Stomach (tissue), 8 donors: ENCODE measurements at regions not wholly inside any gene's neighbourhood (a gene's known extent, or its start where the extent isn't known, plus 50 kb on each side); places are given as distances from the start of the nearest gene placed in this dataset.
"Not testable (repeated sequence)": the region's sequence is repeated elsewhere in the genome, so short reads cannot be mapped to it uniquely, and the experiment has no call there.

Experiments
- DNase-seq, 2 donors: peaks; one replicate each; pipeline versions ENCODE4 v3.0.0 to v3.0.0-alpha.2; 2013 to 2019
- H3K27ac ChIP-seq, 5 donors: fragments of 200-600 bp in 4 of 5; sonication (generic) in 4 of 5; one replicate each; pipeline ENCODE4 v1.5.1; 2013 to 2019; ENCODE audit warnings: mild to moderate bottlenecking in 1 of 5, moderate library complexity in 1 of 5
- H3K27me3 ChIP-seq, 3 donors: fragments of 200-600 bp; sonication (generic); one replicate each; pipeline ENCODE4 v1.5.1; 2017 to 2019; ENCODE audit warnings: mixed run types in 1 of 3
- H3K36me3 ChIP-seq, 4 donors: fragments of 200-600 bp; sonication (generic); 1 replicate in 3 of 4; 2 replicates in 1 of 4; pipeline ENCODE4 v1.5.1; 2016 to 2019
- H3K4me1 ChIP-seq, 4 donors: fragments of 200-600 bp; sonication (generic); one replicate each; pipeline ENCODE4 v1.5.1; 2016 to 2019
- H3K4me3 ChIP-seq, 4 donors: fragments of 200-600 bp; sonication (generic) in 3 of 4; one replicate each; pipeline ENCODE4 v1.5.1; 2016 to 2019; ENCODE audit warnings: mild to moderate bottlenecking in 1 of 4
- H3K9me3 ChIP-seq, 4 donors: fragments of 200-600 bp; sonication (generic); one replicate each; pipeline ENCODE4 v1.5.1; 2016 to 2019
- CTCF ChIP-seq, 7 experiments: fragments of 450-650 bp in 4 of 7; fragments of 200-600 bp in 3 of 7; sonication (generic) in 3 of 7; IDR thresholded peaks; one replicate each; pipeline ENCODE4 v1.5.1; 2016 to 2019; ENCODE audit warnings: antibody characterized with exemption in 7 of 7, control low read depth in 2 of 7, mild to moderate bottlenecking in 1 of 7
- EP300 ChIP-seq: sonication (generic); formaldehyde crosslinking; IDR thresholded peaks from one replicate; pipeline ENCODE4 v1.6.1; 2017; ENCODE audit warnings: antibody characterized with exemption
- POLR2A ChIP-seq, 4 donors: fragments of 450-650 bp; IDR thresholded peaks; one replicate each; pipeline ENCODE4 v1.6.1; 2016; ENCODE audit warnings: antibody characterized with exemption in 4 of 4, control low read depth in 2 of 4, mild to moderate bottlenecking in 1 of 4, moderate library complexity in 1 of 4
- POLR2AphosphoS5 ChIP-seq, 3 donors: sonication (generic); formaldehyde crosslinking; IDR thresholded peaks; one replicate each; pipeline ENCODE4 v1.6.1; 2016; ENCODE audit warnings: antibody characterized with exemption in 3 of 3
- WGBS, 5 donors: extraction: QIAGEN DNeasy Blood & Tissue Kit in 3 of 5; methylation state at CpG; one replicate each; pipeline versions ENCODE4 v1.1.5 to v1.1.7; 2013 to 2018; 5-methylcytosine and 5-hydroxymethylcytosine counted together
- intact Hi-C: fragments of 100-400 bp; cut with DNase I; formaldehyde crosslinking; loops from one replicate; pipeline ENCODE4 v1.15.1; 2023; ENCODE audit warnings: low total_unique reads
- donor health status: healthy with polysubstance abuse.
- donor health status: Bipolar disorder and iron deficiency.
- donor health status: healthy.

GRCh38 chrX:28158019-28158777 lies 176.9 kb upstream of the DCAF8L1 start:
- H3K36me3 ChIP-seq, result no peaks in the 10 kb centered on the region
- no peaks in the 10 kb centered on the region for H3K4me1 ChIP-seq
- H3K9me3 ChIP-seq, result no peaks in the 10 kb centered on the region
- no peak for TF ChIP-seq POLR2AphosphoS5 (IDR thresholded peaks at IDR 0.05)
- no peak for TF ChIP-seq EP300
- no peak for TF ChIP-seq POLR2A (IDR thresholded peaks at IDR 0.05)
- TF ChIP-seq CTCF (IDR thresholded peaks at IDR 0.05), result no peak
- no peak for DNase-seq
- H3K27me3 ChIP-seq, result no peaks in the 10 kb centered on the region
- no peak overlapping the region for H3K4me3 ChIP-seq
- 59 to 75% (median 68%) methylated on average over 9 of the region's 9 CpGs for WGBS, 5 donors
- H3K27ac ChIP-seq, result no peak overlapping the region
- intact Hi-C loops, result no loop called here

- H3K4me3 ChIP-seq, intact Hi-C loops, H3K27ac ChIP-seq, DNase-seq, H3K4me1 ChIP-seq, H3K27me3 ChIP-seq, H3K36me3 ChIP-seq, H3K9me3 ChIP-seq: not testable (repeated sequence)
- WGBS, 5 donors, result 76 to 91% (median 83%) methylated on average over 9 of the region's 9 CpGs
These were observed 171.0 kb upstream of the DCAF8L1 start for GRCh38 chrX:28152263-28152662.

- intact Hi-C loops, result no loop called here
- no peak overlapping the region for H3K4me3 ChIP-seq
- no peaks in the 10 kb centered on the region for H3K27me3 ChIP-seq
- no peak for DNase-seq
- 53 to 64% (median 63%) methylated on average over 6 of the region's 6 CpGs for WGBS, 5 donors
- H3K9me3 ChIP-seq, result no peaks in the 10 kb centered on the region
- no peaks in the 10 kb centered on the region for H3K36me3 ChIP-seq
- TF ChIP-seq CTCF (IDR thresholded peaks at IDR 0.05) (no peak), POLR2A (IDR thresholded peaks at IDR 0.05) (no peak), POLR2AphosphoS5 (IDR thresholded peaks at IDR 0.05) (no peak), EP300 (no peak)
- no peaks in the 10 kb centered on the region for H3K4me1 ChIP-seq
- H3K27ac ChIP-seq, result no peak overlapping the region
These were observed 154.3 kb upstream of the DCAF8L1 start for GRCh38 chrX:28135378-28136047.

- H3K27me3 ChIP-seq, result no peaks in the 10 kb centered on the region
- intact Hi-C loops, result no loop called here
- H3K4me3 ChIP-seq, result no peak overlapping the region
- H3K9me3 ChIP-seq, result peaks cover 0 to 6% (median 0%) of the 10 kb centered on the region in 4 donors
- DNase-seq, result no peak
- WGBS, 5 donors, result 36 to 50% (median 49%) methylated on average over 4 of the region's 4 CpGs
- H3K36me3 ChIP-seq, result no peaks in the 10 kb centered on the region
- H3K4me1 ChIP-seq, result no peaks in the 10 kb centered on the region
- H3K27ac ChIP-seq, result no peak overlapping the region
- TF ChIP-seq CTCF (IDR thresholded peaks at IDR 0.05) (no peak), EP300 (no peak), POLR2AphosphoS5 (IDR thresholded peaks at IDR 0.05) (no peak), POLR2A (IDR thresholded peaks at IDR 0.05) (no peak)
These were observed 152.5 kb upstream of the DCAF8L1 start for GRCh38 chrX:28133763-28134162.

- no peak overlapping the region for H3K27ac ChIP-seq
- no peak overlapping the region for H3K4me3 ChIP-seq
- H3K36me3 ChIP-seq, result no peaks in the 10 kb centered on the region
- intact Hi-C loops, result no loop called here
- peaks cover 0 to 6% (median 0%) of the 10 kb centered on the region in 4 donors for H3K9me3 ChIP-seq
- no peak for DNase-seq
- WGBS, 5 donors, result 62 to 97% (median 78%) methylated on average over 2 to 3 of the region's 3 CpGs
- no peaks in the 10 kb centered on the region for H3K27me3 ChIP-seq
- H3K4me1 ChIP-seq, result no peaks in the 10 kb centered on the region
- no peak for TF ChIP-seq EP300
- no peak for TF ChIP-seq POLR2A (IDR thresholded peaks at IDR 0.05)
- no peak for TF ChIP-seq CTCF (IDR thresholded peaks at IDR 0.05)
- TF ChIP-seq POLR2AphosphoS5 (IDR thresholded peaks at IDR 0.05), result no peak
These were observed 146.4 kb upstream of the DCAF8L1 start for GRCh38 chrX:28127662-28128061.
